Iris pigment epithelial cell (primary cell): ENCODE measurements at regions not wholly inside any gene's neighbourhood (a gene's known extent, or its start where the extent isn't known, plus 50 kb on each side); places are given as distances from the start of the nearest gene placed in this dataset.
"Not testable (repeated sequence)": the region's sequence is repeated elsewhere in the genome, so short reads cannot be mapped to it uniquely, and the experiment has no call there.

Experiments
- DNase-seq: peaks from one replicate; pipeline ENCODE4 v3.0.0-alpha.2; 2011; ENCODE audit warnings: low read depth

DNA sequence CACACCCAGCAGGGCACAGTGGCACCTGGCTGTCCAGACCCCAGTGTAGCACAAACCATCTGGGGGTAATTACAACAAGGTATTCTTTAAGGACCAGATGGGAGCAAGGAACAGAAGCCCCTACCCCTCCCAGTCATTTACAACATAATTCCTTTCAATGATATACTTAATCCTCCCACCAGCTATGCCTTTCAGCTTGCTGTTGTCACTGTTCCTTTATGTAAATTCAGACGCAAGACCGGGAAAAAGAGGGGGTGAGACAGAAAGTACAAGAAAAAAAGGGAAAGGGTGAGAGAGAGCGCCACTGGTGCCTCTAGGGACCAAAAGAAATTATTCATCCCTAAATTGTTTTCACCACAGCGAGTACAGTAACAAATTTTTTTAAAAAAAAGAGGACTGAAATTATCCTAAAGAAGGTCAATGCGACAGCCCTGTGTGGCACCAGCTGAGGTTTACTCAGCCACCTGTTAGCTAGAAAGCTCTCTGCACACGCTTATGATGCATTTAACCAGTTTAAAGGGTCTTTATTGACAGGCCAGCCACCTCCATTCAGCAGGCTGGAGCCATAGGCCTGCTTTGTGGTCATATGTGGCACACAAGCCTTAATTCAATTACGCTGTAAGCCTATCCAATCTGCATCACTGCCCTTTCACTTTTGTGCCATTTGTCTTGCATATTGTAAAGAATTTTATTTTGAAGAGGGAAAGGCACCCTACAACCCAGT, 210.2 kb upstream of the ISL1 start:
- no peak for DNase-seq

DNA sequence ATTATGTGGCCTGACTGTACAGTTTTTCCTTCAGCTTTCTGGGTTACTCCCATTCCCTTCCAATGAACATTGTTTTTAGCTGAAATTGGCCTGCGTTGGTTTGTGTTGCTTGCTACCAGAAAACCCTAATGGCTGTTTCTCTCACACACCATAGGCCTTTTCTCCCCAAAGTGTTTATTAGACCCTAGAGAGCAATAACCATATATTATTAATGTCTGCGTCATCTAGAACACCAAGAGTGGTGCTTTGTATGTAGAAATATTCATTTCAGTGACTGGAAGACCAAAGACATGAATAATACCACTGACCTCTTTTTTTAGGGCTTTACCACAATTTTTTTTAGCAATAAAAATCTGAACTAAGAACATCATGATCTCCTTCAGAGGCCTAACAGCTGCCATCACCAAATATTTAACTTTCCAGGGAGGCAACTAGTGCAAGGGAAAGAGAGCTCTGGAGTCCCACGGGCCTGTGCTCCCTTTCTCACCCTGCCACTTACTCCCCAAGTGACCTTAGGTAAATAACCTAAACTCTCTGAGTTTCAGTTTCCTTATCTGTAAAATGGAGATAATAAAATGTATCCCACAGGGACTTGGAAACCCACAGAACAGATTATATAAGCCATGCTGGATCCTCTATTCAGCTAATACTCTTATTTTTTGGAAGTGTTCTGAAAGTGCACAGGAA, 201.9 kb upstream of the ISL1 start:
- DNase-seq, result no peak

DNA sequence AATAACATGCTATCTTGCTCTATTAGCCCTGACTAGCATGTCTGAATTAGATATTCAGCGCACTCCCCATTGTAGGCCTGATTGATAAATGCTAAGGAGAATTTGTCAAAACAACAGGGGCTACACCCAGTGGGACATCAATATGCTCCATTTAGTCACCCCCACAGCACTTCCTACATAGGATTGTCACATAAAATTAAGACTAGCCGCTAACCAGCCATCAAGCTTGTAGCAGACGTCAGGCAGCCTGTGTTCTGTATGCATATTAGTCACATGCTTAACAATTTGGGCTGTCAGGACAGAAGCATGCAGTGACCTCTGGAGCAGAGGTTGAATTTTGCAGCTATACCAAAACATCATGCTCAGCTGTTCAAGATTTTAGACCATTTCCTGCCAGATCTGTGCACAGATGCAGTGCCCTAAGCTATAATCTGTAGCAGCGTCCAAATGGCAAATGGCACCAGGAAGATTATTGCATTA, 197.4 kb upstream of the ISL1 start:
- no peak for DNase-seq

DNA sequence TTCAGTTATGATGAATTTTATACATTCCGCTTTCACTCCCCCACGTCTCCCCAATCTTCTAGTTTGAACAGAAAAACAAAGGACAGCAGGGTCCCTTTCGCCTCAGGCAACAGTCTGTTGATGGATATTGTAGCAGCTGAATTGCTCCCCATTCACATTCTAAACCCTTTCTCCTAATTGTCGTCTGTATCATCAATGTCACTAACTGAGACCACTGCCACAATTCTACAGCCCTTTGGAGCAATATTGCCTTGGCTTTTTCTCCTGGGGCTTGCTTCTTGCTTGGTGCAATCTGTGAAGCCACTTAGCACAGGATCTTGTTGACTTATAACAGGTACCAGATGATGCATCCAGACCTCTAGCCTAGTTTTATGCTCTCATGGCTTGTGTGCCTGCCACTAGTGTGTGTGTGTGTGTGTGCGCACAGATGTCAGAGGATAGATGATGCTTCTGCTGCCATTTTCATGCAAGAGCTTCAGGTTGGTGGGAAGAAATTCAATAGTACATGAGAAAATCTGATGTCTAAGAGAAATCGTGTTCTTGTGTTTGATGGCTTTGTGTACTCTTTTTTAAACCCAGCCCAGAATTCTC, 195.2 kb upstream of the ISL1 start:
- DNase-seq, result no peak

DNA sequence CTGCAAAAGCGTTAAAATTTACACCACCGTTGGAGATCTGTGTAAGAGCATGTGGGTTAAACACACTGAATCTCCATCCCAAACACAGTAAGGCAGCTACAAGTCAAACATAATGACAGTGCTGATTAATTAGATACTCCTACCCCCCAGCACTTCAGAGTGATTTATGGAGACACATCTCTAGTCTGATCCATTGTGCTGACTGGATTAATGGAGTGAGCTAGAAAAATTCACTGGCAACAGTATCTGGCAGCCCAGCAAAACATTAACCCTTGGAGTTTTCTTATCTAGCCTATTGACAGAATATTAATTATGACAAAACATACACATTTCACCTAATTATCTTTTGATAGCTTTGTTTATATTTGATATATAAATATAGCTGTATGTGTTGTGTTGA, 188.6 kb upstream of the ISL1 start:
- no peak for DNase-seq

DNA sequence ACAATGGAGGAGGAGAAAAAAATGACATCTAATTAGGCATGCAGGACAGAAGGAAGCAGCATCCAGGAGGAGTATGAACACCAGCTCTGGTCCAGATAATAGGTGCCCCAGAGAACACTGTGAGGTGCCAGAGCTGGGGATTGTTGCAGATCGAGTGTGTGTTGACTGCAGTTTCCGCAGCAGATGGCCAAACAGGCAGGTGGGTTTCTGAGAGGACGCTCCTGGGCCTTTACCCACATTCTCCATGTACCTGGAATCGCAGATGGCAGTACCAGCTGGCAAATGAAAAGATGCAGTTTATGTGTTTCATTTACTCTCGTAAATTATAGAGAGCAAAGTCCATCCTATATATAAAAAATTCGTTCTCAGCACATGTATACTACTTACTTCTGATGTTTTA, 182.2 kb upstream of the ISL1 start:
- DNase-seq, result no peak

DNA sequence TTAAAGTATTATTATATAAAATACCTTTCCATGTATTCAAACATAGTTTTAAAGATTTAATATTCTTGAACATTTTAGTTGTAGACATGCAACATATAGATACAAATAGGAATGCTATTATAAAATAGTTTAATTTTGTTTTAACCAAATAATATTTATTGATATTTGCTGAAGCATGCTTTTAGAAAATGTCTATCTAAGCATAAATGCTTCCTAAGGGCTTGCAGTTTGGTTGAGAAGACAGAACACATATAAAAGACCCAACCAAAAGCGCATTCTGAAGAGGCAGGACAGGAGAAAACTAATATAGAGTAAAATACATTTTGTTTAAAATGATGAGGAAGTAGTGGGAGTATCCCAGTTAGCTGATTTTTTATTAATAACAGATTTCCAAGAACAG, 181.5 kb upstream of the ISL1 start:
- DNase-seq, result no peak

DNA sequence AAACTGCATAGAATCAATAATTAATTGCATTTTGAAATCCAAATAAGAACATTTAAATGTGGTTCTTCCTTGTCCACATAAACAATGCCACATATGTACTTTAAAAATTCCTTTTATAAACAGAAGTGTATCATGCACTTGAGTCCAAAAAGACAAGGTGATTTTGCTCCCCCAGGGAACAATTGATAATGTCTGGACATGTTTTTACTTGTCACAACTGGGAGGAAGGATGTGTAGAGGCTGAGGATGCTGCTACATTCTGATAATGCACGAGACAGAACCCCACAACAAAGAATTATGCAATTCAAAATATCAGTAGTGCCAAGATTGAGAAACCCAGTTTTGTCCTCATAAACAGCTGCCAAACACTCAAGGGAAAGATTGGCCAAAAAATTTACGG, 181.1 kb upstream of the ISL1 start:
- no peak for DNase-seq

DNA sequence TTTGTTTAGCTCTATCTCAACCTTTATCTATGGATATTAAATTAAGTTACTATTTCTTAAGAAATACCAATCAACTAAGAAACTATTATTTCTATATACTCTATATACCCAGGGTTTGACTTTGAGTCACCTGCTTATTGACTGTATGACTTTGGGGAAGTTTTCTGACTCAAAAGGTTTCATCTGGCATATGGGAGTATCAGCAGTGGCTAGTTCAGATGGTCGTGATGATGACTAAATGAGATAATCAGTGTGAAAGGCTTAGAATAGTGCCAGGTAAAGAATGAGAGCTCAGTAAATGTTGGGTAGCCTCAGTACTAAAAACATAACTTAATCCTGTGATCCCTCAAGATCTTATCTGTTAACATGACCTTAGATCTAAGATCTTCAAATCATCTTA, 179.7 kb upstream of the ISL1 start:
- DNase-seq, result no peak

DNA sequence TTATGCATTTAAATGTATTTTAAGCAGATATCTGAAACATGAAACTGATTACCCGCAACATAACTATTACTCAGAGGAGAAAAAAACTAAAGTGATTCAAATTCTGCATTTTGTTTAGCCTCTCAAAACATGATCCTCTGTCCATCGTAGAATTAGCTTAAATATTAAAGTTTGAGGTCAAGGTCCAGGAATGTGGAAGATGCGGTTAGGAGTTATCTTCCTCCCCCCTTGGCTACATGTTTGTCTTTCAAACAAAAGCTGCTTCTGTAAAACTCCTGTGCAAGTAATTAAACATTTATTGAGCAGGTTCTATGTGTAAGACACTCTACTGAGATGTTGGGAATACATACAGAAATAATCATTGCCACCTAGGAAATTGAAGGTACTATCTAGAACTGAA, 175.0 kb upstream of the ISL1 start:
- DNase-seq, result no peak

DNA sequence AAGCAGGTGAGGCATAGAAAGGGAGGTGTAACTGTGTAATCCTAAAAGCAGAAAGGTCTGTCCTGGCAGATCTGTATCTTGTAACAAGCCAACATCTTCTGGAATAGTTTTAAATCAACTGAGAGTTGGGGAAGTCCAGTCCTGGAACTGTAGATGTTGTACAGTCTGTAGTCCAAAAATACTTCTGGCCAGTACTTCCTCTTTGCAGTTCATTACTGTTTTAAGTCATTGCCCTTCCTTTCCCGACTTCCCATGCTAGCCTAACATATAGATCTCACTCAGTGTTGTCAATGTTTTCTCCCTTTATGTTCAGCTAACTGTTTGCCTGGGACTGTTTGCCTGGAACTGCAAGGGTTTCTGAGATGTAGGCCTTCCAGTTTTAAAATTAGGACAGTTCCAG, 168.5 kb upstream of the ISL1 start:
- DNase-seq, result no peak

DNA sequence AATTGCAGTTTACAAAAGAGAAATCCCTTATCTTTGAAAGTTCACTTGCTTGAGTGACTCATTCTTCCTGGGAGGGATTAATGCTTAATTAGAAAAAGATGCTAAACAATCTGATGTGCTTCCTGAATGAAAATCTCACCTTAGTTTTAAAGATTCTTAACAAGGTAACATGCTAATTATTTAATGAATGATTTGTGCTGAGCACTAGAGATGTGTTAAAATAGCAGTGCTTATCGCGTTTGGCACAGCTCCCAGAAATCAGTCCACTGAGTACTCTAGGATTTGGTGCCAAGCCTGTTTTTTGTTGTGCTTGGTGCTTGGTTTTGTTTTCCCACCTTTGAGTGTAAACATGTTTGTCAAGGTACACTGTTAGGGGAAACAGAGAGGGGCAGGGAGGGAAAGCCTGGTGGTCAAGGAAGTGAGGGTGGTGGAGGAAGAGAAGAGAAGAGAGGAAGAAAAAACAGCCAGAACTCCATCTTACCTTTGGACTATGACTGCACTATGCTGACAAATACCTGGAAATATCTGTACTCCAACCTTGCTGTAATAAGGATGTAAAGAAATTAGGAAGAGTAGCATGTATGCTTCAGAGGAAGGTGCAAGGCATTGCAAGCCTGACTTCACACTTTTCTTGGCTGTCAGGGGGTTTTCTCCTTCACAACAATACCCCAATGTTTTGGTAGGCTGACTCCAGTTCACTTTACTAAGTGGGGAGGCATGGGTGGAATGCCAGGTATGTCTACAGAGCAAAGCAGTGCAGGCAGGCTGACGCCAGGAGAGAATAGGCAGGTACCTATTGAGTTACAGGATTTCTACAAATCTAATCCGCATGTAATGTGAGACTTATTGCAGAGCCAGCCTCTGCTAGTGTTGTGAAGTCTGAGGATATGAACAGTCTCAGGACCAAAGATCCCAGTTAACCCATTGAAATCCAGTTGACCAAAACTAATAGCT, 157.2 kb upstream of the ISL1 start:
- no peak for DNase-seq

DNA sequence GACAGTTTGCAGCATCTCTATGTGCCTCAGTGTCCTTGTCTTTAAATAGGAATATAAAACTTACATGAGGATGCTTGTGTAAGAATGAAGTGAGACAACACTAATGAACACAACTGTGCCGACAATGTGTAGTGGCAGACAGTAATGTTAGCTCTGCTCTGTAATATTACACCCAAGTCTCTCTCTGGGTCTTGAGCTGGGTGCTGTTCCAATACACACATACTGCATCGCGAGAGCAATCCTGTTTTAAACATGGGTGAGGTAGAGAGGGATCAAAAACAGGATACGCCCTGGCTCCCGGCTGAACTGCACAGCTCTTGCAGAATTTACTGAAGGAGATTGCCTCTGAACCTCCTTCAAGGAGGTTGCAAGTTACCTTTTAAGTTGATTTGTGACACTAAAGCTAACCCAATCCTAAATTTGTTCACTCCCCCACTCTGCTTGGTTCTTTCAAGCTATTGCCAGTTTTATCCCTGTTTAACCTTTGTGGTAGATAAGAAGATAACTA, 155.2 kb upstream of the ISL1 start:
- no peak for DNase-seq

DNA sequence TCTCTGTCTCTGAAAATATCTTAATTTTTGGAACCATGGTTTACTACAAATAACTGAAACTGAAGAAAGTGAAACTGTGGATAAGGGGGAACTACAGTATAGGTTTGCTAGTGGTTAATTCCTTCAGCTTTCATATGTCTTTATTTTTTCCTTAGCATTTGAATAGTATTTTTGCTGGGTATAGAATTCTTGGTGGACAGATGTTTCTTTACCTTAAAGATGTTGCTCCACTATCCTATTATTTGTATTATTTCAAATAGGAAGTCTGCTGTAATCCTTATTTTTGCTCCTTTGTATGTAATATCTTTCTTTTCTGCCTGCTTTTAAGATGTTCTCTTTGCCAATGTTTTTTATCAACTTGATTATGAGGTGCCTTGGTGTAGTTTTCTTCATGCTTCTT, 152.9 kb upstream of the ISL1 start:
- DNase-seq, result no peak

DNA sequence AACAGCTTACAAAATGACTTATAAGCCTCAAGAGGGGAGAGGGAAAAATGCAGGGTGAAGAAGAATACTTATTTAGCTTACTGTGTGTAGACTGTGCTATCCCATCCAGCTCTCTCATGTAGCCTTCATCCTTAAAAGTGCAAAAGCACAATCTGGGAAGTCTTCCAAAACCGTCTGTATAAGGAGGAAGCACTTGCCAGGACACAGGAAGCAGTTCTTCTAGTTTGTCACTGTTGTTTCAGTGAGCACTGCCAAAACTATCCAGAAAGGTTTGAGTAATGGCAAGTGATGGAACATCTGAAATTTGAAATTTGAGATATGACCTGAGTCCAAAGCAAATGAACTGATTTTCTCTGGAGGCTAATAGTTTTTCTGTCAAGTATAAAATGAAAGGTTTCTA, 140.8 kb upstream of the ISL1 start:
- no peak for DNase-seq

DNA sequence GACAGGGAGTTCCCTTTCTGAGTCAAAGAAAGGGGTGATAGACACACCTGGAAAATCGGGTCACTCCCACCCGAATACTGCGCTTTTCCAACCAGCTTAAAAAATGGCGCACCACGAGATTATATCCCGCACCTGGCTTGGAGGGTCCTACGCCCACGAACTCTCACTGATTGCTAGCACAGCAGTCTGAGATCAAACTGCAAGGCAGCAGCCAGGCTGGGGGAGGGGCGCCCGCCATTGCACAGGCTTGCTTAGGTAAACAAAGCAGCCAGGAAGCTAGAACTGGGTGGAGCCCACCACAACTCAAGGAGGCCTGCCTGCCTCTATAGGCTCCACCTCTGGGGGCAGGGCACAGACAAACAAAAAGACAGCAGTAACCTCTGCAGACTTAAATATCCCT, 132.3 kb upstream of the ISL1 start:
- DNase-seq, result not testable (repeated sequence)

DNA sequence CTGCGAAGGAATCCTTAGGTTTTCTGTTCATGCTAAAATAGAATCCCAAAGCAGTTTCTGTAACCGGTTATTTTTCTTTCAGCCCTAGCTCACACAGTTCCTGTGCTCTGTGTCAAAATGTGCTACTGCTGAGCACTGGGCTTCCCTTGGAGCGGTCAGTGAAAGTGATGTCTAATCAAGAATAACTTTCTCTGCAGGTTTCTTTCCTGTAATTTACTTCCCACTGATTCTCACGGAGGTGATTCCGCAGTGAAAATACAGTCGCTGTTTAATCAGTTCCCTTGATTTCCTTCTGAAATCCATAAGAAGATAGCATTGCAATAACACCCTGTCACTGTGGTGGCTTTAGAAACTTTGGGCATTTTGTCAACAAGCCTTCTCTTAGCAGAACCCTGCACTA, 112.0 kb upstream of the ISL1 start:
- DNase-seq, result no peak

DNA sequence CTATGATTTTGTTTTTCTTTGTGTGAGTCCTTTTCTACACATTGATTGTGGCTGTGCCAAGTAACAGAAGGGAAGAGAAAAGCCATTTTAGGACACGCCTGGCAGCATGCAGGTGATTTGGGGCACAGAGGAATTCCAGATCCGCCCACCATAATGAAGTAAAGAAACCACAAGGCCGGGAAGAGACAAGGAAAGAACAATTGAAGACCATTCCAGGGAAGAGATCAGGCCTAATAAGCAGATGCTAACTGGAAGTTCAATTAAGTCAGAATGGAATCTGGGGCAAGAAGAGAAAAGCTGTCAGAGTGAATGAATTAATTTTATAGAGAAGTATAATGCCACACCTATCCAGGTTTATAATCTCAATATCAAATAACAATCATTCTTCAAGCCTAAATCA, 110.2 kb upstream of the ISL1 start:
- no peak for DNase-seq

DNA sequence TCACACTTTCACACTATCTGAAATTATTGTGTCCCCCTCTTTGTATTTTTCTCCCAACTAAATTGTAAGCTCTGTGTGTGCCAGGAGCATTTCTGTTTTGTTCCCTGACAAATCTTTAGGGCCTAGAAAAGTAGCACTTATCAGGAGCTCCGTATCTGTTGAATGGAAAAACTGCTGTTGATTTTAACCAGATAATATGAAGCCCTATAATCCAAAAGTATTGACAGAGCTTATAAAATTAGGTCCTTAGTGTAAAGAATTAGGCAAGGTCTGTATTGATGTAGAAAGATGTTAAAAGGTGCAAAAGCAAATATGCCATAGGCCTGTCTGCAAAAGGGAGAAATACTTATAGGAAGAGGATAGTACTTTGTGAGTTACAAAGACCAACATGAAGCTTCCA, 109.4 kb upstream of the ISL1 start:
- DNase-seq, result no peak

DNA sequence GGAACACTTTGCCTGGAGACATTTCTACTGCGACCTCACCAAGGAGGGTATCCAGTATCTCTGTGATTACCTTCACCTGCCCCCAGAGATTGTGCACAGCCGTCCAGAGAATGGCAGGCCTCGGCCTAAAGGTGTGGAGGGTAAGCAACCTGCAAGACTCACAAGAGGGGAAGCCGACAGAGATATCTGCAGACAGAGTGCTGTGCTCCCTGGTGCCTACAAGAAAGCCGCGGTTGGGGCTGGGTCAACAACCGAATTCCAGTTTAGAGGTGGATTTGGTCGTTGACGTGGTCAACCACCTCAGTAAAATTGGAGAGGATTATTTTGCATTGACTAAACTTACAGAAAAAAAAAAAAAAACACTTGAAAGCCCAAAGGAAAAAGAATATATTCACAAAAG, 107.8 kb upstream of the ISL1 start:
- DNase-seq, result no peak

DNA sequence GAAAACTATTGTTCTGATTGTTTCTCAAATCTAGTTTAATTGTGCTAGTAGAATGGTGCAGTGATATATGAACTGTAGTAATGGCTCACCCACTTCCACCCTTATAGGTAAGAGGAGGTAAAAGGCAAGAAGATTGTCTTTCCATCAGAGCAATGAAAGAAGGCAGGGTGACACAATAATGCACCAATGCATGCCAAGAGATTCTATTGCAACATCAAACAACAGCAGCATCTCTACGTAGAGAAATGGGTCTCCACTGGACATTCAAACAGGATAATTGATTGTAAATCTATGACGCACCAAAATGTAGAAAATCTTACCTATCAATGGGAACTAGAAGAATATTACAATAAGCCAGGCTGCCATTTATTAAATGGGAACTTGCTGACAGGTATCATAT, 107.0 kb upstream of the ISL1 start:
- no peak for DNase-seq

DNA sequence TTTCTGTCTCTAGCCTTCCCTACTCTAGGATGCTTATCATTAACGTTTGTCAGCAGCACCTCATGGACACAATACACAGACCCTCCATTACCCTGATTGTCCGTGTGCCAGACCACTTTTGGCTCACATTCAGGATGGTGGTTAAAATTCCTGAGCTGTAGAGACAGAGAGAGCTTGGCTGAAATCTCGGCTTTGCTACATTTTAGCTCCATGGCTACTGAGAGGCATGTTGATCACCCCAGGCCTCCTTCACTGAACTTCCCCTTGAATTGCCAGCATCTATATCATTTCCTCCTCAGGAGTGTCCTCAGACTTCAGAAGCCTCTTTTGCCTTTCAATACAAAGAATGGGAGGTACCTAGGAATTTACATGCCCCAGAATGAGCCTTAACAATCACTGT, 104.7 kb upstream of the ISL1 start:
- no peak for DNase-seq
